ENCODE measurements at regions not wholly inside any gene's neighbourhood (a gene's known extent, or its start where the extent isn't known, plus 50 kb on each side); places are given as distances from the start of the nearest gene placed in this dataset.

DNA sequence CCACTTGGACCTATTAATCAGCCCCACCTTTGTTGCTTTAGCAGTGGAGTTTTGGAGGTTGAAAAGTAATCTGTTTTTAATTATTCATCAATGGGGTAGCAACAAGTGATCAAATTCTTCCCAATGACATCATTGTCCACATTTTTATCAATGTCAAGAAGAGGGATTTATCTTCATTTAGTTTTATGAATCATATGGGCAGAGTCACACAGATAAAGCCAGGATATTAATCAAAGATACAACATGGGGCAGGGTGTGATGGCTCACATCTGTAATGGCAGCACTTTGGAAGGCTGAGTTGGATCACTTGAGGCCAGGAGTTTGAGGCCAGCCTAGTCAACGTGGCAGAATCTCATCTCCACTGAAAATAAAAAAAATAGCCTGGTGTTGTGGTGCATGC is 388.4 kb upstream of the POM121L12 start:
- intact Hi-C loops (cut with micrococcal nuclease; ENCODE audit: unreplicated experiment): no loop called here
- Mint-ChIP-seq H3K27ac (ENCODE audit: unreplicated experiment) (no peak overlapping the region), H3K27me3 (ENCODE audit: unreplicated experiment) (no peaks in the 10 kb centered on the region), H3K36me3 (ENCODE audit: insufficient read depth, unreplicated experiment) (no peaks in the 10 kb centered on the region), H3K4me3 (ENCODE audit: low read depth, unreplicated experiment) (no peak overlapping the region), H3K9me3 (ENCODE audit: low read depth, unreplicated experiment) (peaks cover 7% of the 10 kb centered on the region), H3K4me1 (ENCODE audit: low read depth, unreplicated experiment) (no peaks in the 10 kb centered on the region)
- DNase-seq: no peak
- BruUV-seq (replicated peaks): no TSS peak
- CTCF ChIA-PET: no interaction called here
- TF ChIP-seq CTCF (IDR thresholded peaks at IDR 0.05; ENCODE audit: unreplicated experiment): no peak

DNA sequence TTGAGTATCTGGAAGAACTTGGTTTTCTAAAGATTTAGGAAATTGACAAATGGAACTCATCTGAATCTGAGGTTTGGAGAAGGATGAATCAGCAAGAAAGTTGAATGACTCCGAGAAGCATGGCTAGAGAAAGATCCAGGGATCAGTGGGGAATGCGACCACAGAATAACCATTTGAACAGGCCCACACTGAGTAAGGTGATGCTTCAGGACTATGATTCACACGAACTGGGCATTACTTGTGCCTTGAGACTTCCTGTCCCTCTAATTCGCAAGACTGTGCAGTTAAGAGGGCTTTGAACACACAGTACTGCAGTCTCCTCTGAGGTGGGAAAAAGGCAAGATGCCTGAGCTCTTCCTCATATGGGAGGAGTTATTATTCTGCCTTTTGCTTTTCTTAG is 395.5 kb upstream of the POM121L12 start:
- no peak for TF ChIP-seq CTCF (IDR thresholded peaks at IDR 0.05; ENCODE audit: unreplicated experiment)
- Mint-ChIP-seq H3K4me1 (ENCODE audit: low read depth, unreplicated experiment) (no peaks in the 10 kb centered on the region), H3K27ac (ENCODE audit: unreplicated experiment) (no peak overlapping the region), H3K36me3 (ENCODE audit: insufficient read depth, unreplicated experiment) (no peaks in the 10 kb centered on the region), H3K4me3 (ENCODE audit: low read depth, unreplicated experiment) (no peak overlapping the region), H3K27me3 (ENCODE audit: unreplicated experiment) (no peaks in the 10 kb centered on the region), H3K9me3 (ENCODE audit: low read depth, unreplicated experiment) (peaks cover 24% of the 10 kb centered on the region)
- intact Hi-C loops (cut with micrococcal nuclease; ENCODE audit: unreplicated experiment): no loop called here
- DNase-seq: no peak
- BruUV-seq (replicated peaks): no TSS peak
- CTCF ChIA-PET: no interaction called here

DNA sequence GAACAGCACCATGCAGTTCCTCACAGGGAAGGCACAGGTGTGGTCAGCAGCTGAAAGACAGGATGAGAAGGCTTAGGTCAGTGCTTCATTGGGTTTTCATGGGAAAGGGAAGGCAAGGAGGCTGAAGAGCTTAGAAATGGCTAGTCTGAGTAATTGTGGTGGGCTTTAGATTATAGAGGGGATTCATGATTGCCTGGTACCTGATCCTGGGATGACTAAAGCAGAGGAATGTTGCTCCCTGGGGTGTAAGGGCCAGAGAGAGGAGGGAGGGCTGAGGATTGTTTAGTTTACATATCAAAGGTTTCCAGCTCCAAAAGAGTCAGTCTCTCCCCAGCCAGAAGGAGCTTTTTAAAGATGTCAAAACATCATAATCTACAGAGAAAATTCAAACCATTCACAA is 396.3 kb upstream of the POM121L12 start:
- CTCF ChIA-PET: no interaction called here
- Mint-ChIP-seq H3K9me3 (ENCODE audit: low read depth, unreplicated experiment) (peaks cover 26% of the 10 kb centered on the region), H3K27me3 (ENCODE audit: unreplicated experiment) (no peaks in the 10 kb centered on the region), H3K27ac (ENCODE audit: unreplicated experiment) (no peak overlapping the region), H3K4me1 (ENCODE audit: low read depth, unreplicated experiment) (no peaks in the 10 kb centered on the region), H3K36me3 (ENCODE audit: insufficient read depth, unreplicated experiment) (no peaks in the 10 kb centered on the region), H3K4me3 (ENCODE audit: low read depth, unreplicated experiment) (no peak overlapping the region)
- intact Hi-C loops (cut with micrococcal nuclease; ENCODE audit: unreplicated experiment): no loop called here
- BruUV-seq (replicated peaks): no TSS peak
- DNase-seq: no peak
- TF ChIP-seq CTCF (IDR thresholded peaks at IDR 0.05; ENCODE audit: unreplicated experiment): no peak

GRCh38 chr7:52635021-52635420 is 400.4 kb upstream of the POM121L12 start:
- Mint-ChIP-seq H3K4me3 (ENCODE audit: low read depth, unreplicated experiment) (no peak overlapping the region), H3K36me3 (ENCODE audit: insufficient read depth, unreplicated experiment) (no peaks in the 10 kb centered on the region), H3K4me1 (ENCODE audit: low read depth, unreplicated experiment) (no peaks in the 10 kb centered on the region), H3K27ac (ENCODE audit: unreplicated experiment) (no peak overlapping the region), H3K9me3 (ENCODE audit: low read depth, unreplicated experiment) (peaks cover 33% of the 10 kb centered on the region), H3K27me3 (ENCODE audit: unreplicated experiment) (no peaks in the 10 kb centered on the region)
- DNase-seq: no peak
- CTCF ChIA-PET: no interaction called here
- intact Hi-C loops (cut with micrococcal nuclease; ENCODE audit: unreplicated experiment): no loop called here
- no TSS peak for BruUV-seq (replicated peaks)
- TF ChIP-seq CTCF (IDR thresholded peaks at IDR 0.05; ENCODE audit: unreplicated experiment): no peak

DNA sequence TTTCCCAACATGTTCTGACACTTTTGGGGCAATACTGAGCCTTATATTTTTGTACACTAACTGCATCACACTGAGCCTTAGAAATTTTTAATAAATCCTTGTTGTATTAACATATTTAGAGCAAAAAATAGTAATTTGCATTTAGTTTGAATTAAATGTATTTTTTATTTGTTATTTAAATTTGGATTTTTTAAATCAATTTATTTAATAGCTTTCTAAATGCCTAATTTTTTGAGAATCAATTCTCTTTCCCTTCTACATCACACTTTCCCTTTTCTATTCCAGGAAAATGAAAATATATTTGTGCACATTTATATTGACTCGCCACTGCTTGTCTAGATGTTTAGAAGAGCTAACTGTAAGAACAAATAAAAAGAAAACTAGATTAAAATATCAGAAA is 414.6 kb upstream of the POM121L12 start:
- H3K27me3 Mint-ChIP-seq (ENCODE audit: unreplicated experiment): no peaks in the 10 kb centered on the region
- H3K27ac Mint-ChIP-seq (ENCODE audit: unreplicated experiment): no peak overlapping the region
- intact Hi-C loops (cut with micrococcal nuclease; ENCODE audit: unreplicated experiment): no loop called here
- H3K4me3 Mint-ChIP-seq (ENCODE audit: low read depth, unreplicated experiment): no peak overlapping the region
- no peak for DNase-seq
- no peak for TF ChIP-seq CTCF (IDR thresholded peaks at IDR 0.05; ENCODE audit: unreplicated experiment)
- no TSS peak for BruUV-seq (replicated peaks)
- CTCF ChIA-PET: no interaction called here
- no peaks in the 10 kb centered on the region for H3K36me3 Mint-ChIP-seq (ENCODE audit: insufficient read depth, unreplicated experiment)
- H3K4me1 Mint-ChIP-seq (ENCODE audit: low read depth, unreplicated experiment): no peaks in the 10 kb centered on the region
- H3K9me3 Mint-ChIP-seq (ENCODE audit: low read depth, unreplicated experiment): peaks cover 14% of the 10 kb centered on the region

Measured in Calu3 (cell line).